ENCODE measurements at regions not wholly inside any gene's neighbourhood (a gene's known extent, or its start where the extent isn't known, plus 50 kb on each side); places are given as distances from the start of the nearest gene placed in this dataset.

DNA sequence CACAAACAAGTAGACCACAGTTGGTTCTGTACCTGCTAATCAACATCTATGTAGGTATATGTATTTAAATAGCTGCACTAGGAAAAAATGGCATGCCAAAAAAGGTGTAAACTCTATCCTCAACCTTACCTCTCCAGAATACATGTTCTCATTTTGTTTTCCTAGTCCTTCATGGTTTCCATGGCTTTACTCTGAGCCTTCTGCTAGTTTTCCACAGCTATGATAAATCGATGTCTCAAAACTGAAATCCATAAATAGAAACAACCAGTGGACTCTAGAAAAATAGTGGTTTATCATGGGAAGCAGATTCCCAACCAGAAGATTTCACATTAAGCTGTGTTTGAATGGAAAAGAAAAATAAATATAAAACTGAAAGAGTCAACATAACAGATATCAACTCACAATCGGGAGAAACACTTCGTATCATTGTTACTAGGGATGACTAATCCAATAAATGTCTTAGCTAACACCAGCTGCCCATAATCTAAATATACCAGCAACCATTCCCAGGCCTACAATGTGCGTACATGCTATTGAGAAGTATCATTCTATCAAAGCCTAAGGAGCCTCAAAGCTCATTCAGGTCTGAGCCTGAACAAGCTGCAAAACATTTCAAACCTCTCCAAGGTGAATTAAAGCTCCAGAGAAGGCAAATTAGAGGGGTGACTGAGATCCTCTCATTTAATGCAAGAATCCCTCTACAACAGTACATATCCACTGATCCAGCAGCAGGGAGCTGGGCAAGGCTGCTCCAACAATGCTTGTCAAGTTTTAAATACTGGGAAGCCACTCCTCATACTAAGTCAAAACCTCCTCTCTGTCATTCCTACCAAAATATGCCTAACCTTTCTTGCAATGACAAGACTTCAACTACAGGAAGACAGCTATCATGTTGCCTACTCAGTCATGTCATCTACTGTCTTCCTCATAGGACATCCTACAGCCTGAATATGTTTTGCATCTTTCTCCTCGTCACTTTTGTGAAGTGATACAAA is 90.2 kb downstream of the KCTD12 start:
- no peak for ATAC-seq

DNA sequence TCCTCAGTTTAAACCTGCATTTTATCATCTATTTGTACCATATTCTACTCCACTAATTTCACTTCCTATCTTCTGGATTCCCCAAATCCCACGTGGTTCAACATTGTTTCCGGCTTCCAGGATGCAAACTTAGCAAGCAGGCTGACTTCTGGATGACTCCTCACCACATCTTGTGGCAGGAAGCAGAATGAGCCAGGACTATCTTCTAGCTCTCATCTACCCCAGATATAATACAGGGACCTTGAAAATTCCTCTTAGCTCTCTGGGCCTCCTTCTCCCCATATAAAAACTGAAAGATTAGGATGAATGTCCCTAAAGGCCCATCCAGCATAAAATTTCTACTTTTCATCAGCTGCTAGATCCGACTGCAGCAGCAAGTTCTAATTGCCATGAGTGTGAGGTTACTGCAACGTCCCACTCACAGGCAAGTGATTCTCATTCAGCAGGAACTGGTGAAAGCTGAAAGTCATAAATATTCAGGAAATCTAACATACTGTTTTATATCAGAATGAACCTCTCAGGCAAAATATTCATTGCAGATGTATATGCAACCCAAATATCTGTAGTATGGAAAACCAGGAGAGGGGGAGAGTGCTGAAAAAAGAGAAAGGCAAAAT is 93.4 kb downstream of the KCTD12 start:
- ATAC-seq: no peak

DNA sequence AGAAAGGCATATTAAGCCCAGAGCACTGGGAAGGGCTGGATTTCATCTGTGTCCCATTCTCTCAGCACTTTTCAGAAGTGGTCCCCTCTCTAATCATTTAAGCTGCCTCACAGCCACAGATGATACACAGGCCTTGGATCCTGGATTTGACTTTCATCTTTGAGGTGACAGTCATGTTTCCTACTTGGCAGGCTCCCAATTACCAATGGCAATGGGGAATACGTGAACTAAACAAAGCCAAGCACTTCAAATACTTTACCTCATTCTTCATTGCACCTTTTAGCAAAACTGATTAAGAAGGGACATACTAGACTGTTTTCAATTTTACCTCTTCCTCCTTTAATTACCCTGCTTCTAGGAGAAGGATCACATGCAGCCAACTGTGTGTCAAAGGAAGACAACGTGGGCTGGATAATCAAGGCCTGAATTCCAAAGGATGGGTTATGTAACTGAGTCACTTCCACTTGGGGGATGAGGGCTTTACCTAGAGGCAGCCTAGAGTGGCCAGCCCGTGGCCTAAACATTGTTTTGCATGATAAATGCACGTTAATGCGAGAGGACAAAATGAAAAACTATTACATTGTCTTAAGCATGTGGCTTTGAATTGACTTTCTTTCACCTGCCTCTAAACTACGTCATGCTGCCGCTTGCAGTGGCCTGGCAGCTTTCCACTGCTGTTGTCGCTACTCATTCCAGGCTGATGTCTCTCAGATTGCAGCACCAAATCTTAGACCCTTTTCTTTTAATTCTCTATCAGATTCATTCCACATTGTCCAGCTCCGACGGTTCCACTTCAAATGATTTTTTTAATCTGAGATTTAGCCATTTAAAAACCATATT is 95.0 kb downstream of the KCTD12 start:
- ATAC-seq: no peak

DNA sequence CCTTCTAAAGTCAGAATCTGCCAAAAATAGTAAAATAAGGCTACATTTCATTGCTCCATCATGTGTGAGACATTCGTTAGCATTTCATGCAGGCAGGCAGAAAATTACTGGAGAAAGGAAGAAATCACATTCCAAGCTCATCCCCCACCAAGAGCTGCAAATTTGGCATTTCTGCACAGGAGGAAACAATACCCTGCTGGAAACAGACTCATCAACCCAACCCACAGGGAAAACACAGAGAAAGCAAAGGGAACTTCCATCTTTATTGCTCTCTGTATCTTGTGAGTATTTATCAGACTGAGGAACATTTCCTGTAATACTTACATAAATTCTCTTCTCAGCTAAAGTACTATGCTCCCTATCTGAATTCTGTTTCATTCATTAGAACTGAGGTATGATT is 95.7 kb downstream of the KCTD12 start:
- ATAC-seq: no peak

DNA sequence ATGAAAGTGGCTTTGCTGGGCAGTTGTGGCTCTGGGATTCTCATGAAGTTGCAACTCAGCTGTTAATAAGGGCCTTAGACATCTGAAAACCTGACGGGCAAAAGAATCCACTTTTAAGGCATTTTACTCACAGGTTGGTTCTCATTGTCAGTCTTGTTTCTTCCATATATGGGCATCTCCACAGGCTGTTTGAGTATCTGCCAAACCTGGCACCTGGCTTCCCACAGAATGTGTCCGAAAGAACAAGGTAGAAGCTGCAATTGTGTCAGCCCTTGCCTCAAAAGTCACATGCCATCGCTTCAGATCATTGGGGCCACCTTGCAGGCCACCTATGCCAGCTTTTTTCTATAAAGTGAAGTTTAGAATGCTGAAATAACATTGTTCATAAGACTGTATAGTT is 102.4 kb downstream of the KCTD12 start:
- ATAC-seq: no peak

DNA sequence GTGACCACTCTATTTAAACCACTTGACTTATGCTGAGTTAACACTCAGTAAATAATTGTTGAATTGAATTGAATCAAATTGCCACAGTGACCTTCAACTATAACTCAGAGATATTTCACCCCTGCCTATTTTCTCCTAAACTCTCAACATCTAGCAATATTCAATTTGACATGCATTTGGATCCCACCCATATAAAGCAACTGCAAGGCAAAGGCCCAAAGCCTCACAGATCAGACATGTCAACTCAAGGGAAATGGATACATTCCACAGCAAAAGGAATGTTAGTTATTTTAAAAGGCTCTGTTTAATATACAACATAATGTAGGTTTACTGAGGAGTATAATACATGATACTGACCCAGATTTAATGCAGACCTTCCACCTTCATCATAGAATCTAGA is 107.4 kb downstream of the KCTD12 start:
- no peak for ATAC-seq

DNA sequence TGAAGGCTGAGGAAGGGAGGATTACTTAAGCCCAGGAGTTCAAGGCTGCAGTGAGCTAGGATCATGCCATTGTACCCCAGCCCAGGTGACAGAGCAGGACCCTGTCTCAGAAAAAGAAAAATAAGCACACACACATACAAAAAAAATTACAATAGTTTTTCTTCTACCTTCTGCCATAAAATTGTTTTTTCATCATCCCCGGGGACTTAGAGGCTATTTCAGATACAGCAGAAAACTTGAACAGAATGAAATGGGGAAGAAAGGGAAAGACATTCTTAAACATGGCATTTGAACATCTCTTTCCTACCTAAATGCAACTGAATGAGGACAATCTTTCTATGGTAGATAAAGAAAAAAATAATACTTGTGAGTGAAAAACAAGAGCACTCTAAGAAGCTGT is 109.1 kb downstream of the KCTD12 start:
- ATAC-seq: no peak

DNA sequence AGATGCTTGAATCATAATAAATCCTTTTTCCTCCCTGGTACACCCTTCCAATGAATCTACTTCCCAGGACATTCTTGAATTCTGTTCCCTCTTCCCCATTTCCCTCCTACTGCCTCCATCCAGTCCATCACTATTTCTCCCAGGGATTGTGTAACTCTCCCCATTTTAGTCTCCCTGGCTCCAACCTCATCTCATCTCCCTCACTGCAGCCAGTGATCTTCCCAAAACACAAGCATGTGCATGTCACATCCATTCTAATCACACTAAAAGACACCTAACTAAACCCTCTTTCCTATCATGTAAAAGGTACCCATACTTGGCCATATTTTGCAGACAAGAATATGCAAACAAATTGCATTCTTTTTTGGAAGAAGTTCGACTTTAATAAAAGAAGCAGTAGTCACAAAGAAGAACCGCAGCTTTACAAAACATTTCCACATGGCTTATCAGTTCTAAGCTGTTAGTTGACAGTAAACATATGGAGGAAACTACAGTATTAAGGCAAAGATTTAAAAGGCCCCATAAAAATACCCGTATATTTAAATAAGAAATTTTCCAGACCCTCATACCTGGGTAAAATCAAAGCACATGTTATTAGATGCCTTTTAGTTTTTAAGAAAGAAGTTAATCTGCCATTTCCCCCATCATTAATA is 111.0 kb downstream of the KCTD12 start:
- no peak for ATAC-seq

DNA sequence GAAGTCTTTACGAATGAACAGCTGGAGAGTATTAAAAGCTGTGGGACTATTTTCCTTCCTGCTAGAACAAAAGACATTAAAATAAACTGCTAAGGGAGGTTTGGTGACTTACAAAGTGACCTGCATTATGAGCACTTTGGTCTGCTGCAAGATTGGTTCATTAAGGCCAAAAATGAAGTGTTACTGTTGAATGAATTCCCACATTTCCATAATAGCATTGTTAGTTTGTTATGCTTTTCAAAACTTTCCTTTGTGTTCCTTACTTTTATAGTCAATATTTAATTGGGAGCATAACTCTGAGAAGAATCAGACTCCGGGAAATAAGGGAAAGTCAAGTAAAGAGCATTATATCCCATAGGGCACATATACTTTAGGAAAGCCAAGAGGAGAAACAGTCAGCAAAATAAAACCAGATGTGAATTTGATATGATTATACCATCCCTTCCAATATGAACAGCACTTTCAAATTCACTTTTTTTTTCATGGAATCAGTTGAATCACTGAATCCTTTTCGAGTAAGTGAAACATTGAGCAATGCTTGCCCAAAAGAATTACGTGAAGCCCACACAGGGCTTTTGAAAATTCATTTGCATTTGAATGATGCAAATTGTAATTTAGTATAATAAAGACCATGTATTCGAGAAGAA is 112.6 kb downstream of the KCTD12 start:
- ATAC-seq: no peak

DNA sequence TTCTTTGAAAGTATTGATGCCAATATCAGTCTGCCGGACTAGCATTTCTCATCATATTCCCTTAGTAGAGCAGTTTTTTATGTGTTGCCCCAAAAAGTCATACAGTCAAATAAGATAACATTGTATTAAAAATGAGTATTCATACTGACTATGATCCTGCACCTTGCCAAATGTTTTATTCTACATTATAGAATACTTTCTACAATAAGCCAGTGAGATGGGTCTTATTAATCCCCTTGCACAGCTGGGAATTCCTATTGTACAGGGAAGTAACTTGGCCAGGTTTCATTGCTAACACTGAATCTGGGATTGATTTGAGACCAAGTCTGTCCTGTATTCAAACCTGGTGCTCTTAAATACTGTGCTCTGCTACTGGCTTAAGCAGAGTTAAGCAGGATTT is 114.0 kb downstream of the KCTD12 start:
- no peak for ATAC-seq

DNA sequence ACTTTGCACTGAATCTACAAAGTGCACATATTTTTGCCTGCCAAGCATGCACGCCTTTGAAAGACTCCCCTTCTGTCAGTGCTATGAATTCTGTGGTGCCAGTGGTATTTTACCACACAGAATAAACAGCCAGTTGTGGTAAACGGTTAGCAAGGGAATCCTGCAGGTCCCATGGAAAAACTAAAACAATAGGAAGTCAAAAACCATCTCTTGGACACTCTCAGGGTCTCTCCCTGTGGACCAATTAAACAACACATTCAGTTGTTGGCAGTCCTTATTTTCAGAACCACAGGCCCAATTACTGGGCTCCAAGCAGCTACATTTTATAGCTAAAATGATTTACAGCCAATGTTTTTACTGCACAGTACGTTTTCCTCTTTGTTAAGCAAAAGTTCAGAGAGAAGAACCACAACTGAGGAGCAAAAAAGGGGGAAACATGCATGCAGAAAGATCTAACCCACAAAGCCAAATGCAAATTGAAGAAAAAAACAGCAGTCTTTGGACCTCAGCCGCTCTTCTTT is 116.9 kb downstream of the KCTD12 start:
- ATAC-seq: no peak

DNA sequence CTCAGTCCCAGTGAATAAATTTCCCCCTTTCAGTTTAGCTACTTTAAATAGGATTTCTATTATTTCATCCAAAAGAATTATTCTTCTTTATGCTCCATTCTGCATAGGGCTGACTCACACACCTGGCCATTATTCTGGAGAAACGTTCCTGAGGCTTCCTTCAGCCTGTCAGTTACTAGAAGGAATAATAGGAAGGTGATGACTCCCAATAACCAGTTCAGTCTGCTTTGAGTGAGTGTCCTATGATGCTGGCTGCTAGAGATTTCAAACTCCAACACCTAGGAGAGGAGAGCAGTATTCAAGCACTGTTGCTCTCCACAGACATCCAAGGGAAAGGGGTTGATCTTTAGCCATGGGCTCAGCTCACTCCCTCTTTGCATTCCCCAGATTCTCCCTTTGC is 117.8 kb downstream of the KCTD12 start:
- ATAC-seq: no peak

DNA sequence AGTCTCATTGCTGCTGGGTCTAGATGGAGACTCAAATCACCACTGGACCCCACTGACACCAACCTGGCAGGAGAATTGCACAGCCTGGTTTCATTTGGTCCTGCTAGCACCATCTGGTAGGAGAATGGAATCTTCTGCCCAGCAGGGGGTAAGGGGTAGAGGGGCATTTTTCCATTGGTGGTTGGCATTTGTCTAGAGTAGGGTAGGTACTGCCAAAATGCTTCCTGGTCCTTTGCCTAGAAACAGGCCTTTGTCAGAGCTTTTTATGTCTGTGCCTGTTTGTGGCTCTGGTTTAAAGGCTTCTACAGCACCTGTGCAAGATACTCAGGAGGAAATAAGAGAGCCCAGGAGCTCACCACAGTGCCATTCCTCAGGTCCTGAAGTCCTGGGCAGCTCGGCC is 121.3 kb downstream of the KCTD12 start:
- no peak for ATAC-seq

DNA sequence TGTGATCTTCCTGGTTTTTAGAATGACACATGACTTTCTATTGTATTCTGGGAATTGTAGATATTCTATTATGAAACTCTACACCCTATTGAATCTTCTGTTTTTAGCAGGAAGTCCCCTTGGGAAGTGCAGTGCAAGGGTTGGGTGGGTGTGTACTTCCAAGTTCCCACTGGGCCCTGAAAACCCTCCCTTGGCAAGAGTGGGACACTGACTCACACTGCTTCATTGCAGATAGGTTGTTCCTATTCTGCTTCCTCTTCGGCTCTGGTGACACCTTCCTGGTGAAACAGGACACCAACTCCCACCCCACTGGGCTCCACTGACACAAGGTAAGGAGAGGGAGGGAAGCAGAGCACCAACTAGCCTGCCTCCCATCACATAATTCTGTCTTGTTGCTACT is 121.8 kb downstream of the KCTD12 start:
- peak; percentile 61 for ATAC-seq

DNA sequence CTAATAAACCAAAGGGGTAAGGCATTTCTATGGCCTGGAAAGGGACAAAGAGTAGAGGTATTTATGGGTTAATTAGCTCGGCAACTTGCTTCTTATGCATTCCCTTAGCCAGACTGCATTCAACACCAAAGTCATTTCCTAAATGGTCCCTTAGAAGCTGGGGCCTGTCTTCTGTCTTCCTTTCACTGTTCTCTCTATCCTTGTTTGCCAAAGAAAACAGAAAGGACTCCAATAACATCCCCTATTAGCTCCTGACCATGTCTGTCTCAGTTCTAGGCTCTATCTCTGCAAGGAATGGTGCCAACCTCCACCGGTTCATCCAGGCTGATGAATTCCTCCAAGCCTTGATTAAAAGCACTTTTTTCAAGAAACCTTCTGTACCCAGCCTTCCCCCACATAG is 123.5 kb downstream of the KCTD12 start:
- no peak for ATAC-seq

DNA sequence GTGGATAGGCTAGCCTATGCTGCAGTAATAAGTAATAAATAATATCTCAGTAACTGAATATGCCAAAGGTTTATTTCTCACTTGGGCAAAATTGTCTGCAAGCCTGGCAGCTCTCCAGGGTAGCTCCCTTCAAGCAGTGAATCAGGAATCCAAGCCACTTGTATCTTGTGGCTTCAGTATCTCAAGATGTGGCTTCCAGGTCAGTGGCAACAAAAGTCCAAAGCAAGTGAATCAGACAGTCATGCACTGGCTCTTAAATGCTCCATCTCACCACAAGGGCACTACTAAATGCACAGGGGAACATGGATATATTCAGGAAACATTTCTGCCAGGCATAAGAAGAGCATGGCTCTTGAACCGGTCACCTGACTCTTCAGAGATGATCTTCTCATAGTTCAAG is 126.3 kb downstream of the KCTD12 start:
- ATAC-seq: no peak

DNA sequence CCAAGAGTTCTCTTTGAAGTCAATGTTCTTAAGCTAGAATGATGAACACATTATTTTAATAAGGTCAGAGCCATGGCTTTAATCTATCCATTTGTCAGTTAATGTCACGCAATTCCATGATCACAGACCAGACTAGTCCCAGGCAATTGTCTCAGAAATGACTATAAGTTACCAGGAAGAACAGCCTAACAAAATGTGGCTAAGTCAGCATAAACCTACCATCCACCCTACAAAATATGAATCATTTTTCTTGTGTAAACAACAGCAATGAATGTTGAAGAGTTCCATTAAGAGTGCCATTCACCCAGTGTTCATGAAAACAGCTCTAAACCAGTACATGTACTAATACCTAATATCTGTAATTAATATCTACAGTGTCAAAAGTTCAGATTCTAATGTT is 127.5 kb downstream of the KCTD12 start:
- peak; percentile 84 for ATAC-seq

DNA sequence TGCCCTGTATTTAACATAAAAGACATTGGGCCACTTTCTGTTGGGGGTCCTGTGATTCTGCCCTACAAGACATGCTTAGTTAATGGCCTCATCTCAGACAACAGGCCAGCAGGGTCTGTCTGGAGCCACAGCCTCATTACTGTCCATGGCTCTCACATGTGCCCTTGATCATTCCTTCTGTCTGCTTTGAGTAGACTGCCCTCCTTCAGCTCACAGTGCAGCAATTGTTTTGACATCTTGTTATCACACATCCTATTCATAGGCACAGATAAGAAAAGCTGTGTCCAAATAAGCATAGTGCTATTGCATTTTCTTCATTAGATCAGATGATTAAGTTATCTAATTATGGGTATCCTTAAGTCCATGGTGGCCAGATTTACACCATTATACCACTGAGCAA is 127.9 kb downstream of the KCTD12 start:
- no peak for ATAC-seq

DNA sequence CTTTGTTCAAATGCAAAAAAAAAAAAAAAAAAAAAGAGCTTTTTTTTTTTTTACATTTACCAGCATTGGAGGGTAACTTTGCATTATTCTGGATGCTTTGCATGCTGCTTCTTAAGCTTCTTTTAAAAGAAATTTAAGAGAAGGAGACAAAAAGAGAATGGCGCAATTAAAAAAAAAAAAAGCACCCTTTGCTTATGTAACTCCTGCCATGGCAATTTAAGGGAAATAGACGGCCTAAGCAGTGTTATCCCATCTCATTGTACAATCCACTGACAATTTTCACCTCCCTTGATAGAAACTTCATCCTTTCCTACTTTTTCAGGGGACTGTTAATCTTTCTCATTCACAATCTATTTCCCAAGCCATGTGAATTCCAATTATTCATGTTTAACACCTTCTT is 129.8 kb downstream of the KCTD12 start:
- ATAC-seq: no peak

DNA sequence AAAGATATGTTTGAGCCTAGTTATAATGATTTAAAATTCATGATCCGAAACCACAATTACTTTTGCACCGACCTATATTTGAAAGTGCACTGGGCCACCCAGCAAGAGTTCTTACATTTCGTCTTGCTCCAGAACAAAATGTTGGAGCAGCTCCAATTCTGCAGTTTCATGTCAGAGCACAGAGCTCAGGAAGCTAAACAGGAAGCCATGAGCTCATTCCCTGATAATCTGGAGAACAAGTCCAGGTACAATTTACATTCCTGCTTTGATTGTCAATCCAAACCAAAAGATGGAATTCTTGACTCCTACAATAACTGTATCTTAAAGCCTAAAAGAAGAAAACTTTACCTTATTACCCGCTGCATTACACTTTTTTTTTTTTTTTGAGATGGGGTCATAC is 131.8 kb downstream of the KCTD12 start:
- no peak for ATAC-seq

DNA sequence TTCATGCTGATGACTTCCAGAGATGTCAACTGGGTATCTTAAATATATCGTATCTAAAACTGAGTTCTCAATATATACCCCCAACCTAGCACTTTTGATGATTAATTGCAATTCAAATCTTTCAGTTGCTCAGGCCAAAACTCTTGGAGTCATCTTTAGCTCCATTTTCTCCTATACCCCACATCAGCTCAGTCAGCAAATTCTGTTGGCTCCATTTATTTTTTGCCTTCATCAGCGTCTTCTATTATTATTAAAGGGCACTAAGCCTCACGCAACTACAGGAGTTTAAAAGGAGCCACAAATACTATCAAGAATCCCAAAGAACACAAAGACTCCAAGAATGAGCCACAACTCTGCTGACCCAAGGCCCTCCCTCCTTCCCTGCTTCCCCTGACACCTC is 134.9 kb downstream of the KCTD12 start:
- ATAC-seq: no peak

DNA sequence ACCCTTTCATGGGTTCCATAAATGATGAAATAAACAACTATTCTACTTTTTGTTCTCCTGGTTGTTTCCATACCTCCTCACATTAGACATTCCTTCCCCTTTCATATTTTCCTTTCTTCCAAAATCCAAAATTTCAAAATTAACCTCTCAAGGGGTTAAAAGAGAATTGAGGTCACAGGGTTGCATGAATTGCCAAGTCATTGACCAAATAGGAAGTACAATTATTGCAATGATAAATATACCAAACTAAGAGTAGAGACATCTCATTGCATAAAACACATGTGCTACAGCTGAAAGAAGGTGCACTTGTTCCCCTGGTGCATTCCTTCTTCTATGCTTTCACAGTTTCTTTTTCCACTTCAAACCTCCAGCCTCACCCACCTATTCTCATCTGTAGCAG is 136.1 kb downstream of the KCTD12 start:
- no peak for ATAC-seq

Data from esophagus mucosa (tissue), 1 donor.